GM04504 (cell line): ENCODE measurements at regions not wholly inside any gene's neighbourhood (a gene's known extent, or its start where the extent isn't known, plus 50 kb on each side); places are given as distances from the start of the nearest gene placed in this dataset.
"Not testable (repeated sequence)": the region's sequence is repeated elsewhere in the genome, so short reads cannot be mapped to it uniquely, and the experiment has no call there.

ENCODE experiments used
- DNase-seq: peaks from one replicate; pipeline ENCODE4 v3.0.0-alpha.2; 2012; ENCODE audit warnings: low read depth

DNA sequence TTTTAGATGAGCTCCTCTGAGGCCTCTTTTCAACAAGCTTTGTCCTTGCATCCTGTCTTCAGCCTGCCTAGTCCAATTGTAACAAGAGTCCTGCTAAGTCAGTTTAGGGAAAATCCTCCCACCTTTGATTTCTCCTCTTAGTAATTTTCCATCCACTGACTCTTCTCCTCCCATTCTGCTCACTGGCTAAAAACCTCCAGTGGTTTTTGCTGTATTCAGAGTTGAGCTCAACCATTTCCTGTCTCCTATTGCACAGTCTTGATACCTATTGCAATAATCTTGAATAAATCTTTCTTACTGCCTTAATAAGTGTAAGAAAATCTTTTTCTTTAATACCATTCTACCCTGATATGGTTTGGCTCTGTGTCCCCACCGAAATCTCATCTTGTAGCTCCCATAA is 117.8 kb upstream of the ENPP6 start:
- DNase-seq: no peak

DNA sequence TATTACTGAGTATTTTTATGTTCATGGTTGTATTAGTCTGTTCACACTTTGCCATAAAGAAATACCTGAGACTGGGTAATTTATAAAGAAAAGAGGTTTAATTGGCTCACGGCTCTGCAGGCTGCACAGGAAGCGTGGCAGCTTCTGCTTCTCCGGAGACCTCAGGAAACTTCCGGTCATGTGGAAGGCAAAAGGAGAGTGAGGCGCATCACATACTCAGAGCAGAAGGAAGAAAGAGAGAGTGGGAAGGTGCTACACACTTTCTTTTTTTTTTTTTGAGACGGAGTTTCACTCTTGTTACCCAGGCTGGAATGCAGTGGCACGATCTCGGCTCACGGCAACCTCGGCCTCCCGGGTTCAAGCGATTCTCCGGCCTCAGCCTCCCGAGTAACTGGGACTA is 115.8 kb upstream of the ENPP6 start:
- DNase-seq: not testable (repeated sequence)

GRCh38 chr4:184331268-184331995 is 113.8 kb upstream of the ENPP6 start:
- DNase-seq: no peak

DNA sequence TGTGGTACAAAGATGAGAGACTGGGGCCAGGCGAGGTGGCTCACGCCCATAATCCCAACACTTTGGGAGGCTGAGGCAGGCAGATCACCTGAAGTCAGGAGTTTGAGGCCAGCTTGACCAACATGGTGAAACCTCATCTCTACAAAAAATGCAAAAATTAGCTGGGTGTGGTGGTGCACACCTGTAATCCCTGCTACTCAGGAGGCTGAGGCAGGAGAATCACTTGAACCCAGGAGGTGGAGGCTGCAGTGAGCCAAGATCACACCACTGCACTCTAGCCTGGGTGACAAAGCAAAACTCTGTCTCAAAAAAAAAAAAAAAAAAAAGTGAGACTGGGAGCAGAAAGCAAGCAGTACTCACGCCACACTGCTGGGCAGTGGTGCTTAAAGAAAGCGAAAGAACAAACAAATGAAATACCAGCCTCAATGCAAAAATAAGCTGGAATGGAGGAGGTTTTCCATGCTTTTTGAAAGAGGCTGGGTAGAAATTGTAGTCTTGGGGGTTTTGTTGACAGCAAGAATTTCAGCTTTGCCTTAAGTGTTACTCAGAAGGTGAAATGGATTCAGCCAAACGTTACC is 112.9 kb upstream of the ENPP6 start:
- not testable (repeated sequence) for DNase-seq

- DNase-seq: no peak
These were observed 112.2 kb upstream of the ENPP6 start for GRCh38 chr4:184329659-184330400.

- DNase-seq: no peak
These were observed 111.6 kb upstream of the ENPP6 start for GRCh38 chr4:184329235-184329634.

DNA sequence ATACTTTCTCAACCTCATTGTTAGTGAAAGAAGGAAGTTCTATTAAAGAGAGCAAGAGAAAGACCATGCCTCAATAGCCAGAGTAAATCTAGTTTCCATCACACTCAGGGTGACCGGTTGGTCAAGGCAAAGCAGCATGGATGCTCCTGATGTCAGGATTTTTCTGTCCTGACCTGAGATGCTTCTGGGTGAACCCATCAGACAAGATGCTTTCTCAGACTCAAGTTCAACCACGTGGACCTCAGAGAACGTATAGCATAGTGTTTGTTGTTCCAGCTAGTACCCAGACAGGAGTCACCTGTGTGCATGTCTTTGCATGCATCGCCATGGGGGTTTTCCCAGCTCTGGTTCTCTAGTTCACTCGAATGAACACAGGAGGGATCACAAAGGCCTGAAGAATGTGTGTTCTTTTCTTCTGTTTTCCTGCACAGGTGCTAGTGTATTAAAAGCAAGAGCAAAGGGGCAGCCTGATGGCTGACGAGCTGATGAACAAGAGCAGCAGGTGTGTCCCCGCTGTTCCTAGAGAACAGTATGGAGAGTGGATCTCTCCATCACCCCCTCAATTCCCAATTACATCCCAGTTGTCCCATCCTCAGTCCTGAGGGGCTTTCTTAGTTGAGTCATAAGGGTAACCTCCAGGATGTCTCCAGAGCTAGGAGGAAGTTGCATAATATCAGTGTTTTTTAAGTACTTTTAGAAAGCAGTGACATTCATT is 110.5 kb upstream of the ENPP6 start:
- DNase-seq: no peak

GRCh38 chr4:184324939-184325477 is 107.3 kb upstream of the ENPP6 start:
- no peak for DNase-seq

DNA sequence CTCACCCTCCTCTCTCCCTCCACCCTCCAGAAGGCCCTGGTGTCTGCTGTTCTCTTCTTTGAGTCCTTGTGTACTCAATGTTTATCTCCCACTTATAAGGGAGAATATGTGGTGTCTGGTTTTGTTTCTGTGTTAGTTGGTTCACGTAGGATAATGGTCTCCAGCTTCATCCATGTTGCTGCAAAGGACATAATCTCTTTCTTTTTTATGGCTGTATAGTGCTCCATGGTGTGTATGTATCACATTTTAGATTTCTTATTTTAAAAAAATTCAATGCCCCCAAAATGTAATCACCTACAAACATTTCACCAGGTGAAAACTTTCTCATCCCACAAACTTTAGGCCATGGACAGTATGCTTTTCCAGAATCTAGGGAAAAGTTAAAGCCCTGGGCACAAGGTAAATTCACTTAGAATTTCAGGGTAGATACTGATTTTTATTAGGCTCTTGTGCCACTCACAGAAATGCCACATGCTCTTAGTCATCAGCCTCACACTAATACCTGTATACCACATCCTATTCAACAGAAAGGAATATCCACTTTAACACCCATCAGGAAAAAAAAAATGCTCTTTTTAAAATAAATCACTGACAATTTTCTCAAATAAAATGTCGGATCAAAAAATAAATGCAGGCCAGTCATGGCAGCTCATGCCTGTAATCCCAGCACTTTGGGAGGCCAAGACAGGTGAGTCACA is 104.8 kb upstream of the ENPP6 start:
- no peak for DNase-seq

GRCh38 chr4:184320631-184321030 is 103.0 kb upstream of the ENPP6 start:
- DNase-seq: no peak

DNA sequence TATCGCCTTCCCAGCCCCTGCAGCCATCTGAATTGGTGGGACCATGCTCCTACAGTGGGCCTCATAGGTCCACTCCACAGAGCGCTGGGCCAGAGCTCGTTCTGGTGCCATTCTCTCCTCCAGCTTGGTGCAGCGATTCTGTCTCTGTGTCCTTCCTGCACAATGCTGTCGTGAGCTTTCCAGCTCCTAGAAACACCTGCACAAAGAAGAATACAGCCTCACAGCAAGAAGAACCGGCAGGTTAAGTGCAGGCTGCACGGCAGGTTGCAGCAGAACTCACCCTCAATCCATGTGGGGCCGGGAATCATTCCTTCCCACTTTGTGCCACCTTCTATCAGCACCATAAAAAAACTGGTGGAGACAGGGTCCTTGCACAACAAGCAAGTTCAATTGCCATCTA is 101.2 kb upstream of the ENPP6 start:
- no peak for DNase-seq

- no peak for DNase-seq
These were observed 99.7 kb upstream of the ENPP6 start for GRCh38 chr4:184317234-184317918.

DNA sequence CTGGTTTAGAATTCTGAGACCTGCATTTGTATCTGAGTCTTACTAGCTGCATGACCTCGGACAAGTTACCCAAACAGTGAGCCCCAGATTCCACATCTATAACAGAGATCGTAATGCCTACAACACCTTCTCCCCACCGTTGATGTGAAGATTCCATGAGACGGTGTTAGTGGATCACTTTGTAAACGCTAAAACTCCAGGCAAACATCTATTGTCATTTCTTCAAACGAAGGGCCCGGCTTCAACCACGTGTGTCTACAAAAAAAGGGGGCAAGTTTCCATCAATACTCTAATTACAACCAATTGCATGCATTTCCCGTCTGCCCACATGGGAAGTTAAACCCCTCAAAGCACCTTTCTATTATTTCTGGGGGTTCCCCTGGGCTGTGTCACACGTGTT is 99.1 kb upstream of the ENPP6 start:
- no peak for DNase-seq

DNA sequence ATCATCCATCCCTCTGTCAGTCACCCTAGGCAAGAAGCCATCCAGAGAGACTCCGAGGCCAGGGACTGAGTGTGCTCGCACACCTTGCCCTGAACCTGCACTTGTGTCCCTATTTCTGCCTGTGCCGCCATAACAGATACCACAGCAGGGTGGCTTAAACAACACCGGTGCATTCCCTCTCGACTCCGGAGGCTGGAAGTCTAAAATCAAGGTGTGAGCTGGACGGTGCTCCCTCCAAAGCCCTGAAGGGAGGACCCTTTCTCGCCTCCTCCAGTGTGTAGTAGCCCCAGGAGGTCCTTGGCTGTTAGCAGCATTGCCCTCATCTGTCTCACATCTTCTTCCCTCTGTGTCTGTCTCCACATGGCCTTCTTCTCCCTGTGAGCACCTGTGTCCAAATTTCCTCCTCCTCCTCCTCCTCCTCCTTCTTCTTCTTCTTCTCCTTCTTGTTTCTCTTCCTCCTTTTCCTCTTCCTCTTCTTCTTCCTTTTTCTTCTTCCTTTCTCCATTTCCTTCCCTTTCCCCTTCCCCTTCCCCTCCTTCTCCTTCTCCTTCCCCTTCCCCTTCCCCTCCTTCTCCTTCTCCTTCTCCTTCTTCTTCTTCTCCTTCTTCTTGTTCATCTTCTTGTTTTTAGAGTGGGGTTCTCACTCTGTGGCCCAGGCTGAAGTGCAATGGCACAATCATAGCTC is 98.1 kb upstream of the ENPP6 start:
- DNase-seq: no peak

- DNase-seq: no peak
These were observed 96.3 kb upstream of the ENPP6 start for GRCh38 chr4:184313702-184314659.

DNA sequence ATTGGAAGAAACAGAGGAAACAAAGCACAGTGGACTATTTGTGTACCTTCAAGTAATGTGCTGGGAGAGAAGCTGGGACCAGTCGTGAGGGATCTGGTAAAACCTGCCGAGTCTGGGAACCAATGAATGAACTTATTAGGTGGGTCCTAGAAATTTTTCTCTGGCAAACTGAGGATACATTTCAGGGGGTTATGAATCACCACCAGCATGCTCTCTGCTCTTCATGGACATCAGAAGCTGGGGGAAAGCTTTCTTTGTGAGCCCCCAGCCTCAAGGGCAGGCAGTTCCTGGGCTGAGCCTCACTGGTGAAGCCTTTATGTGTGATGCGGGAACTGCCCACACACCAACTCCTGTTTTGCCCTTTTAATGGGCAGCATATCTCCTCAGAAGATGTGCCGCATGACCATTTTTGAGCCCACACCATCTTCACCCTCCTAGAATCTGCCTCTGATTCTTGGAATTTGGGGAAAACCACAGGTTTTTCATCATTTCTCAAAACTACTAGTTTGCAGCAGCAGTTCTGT is 95.4 kb upstream of the ENPP6 start:
- DNase-seq: no peak

DNA sequence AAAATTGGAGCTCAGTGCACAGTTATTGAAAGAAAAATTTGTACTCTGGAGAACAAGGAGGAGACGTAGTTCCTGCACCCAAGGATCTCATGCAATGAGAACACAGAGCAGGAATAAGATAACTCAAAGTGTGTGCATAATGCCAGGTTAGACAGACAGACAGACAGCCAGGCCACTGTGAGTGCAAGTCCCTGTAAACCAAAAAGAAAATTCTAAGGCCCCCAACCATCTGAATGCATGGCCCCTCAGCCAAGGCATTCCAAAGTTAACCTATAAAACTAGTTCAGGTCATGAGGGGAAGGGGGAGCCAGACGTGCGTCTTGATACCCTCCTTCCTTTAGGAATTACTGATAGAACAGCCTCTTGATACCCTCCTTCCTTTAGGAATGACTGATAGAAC is 94.5 kb upstream of the ENPP6 start:
- no peak for DNase-seq

DNA sequence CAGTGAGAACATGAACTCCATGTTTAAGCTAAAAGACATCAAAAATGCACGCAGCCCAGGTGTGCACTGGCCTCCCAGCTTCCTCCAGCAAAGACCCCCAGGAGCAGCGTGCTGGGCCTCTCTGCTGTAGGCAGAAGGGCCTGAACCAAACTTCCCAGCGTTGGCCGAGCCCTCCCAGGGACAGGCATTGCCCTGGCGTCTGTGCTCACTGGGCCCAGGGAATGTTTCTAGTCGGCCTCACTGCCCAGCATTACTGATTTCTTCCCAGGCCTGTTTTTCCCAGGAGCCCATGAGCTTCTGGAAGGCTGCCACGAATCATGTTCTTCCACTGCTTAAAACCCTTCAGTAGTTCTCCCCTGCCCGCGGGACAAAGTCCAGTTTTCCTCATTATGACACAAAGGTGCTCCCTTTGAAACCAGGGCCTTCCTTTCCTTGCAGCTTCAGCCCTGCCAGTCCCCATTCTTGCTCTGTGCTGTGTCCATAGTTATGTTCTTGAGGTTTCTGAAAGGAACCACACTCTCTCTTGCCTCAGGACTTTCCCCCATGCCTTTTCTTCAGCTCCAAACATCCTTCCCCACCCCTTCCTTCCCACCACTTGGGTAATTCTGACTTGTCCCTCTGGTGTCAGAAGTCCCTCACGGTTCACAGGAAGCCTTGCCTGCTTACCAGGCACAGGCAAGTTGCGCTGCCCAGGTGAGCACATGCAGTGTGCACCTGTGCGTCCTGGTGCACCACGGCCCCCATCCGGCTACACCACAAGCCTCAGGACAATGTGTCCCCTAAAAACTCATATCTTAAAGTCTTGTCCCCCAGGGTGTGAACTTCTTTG is 93.4 kb upstream of the ENPP6 start:
- DNase-seq: no peak
